ENCODE measurements at regions not wholly inside any gene's neighbourhood (a gene's known extent, or its start where the extent isn't known, plus 50 kb on each side); places are given as distances from the start of the nearest gene placed in this dataset.
A peak's percentile ranks its signal among the peaks of the same experiment; 100 is the strongest.

DNA sequence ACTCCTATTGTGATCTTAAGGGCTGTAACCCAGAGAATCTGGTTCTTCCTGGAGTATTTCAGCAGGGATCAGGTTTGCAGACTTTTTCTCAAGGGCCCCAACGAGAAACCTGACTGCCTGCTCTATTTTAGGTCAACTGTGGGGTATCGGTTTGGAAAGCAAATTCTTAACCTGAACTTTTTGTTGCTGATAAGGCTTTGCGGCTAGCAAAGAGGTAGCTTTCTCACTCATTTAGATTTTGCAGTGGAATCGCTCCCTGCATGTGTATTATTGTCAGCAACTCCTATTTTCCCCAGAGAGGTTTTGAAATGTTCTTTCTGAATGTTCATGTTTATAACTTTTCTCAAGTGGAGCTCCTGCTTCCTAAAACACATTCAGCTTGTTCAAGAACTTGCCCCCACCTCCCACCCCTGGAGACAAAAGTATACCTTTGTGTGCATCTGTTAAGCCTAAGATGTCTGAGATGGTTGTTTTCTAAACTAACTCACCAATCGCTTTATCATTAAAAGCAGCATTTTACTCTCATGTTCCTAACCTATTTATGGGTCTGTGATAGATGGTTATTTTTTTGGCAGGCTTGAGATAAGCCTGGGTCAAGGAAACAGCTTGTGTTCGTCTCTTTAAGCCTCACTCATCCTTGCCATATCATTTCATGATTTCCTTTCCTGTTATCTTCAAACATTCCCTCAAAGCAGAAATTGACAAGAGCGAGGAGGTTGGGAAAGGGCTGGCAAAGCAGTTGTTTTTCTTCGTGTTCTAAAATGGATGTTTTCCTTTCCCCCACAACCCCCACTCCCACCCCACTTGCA, 129.8 kb downstream of the BAMBI start:
- 33% methylated on average over 1 of the region's 8 CpGs for WGBS (ENCODE audit: insufficient coverage)
- Mint-ChIP-seq H3K9me3 (peaks cover 0 to 2% (median 0%) of the 10 kb centered on the region in 7 donors), H3K4me3 (no peak overlapping the region), H3K27ac (no peak overlapping the region), H3K4me1 (peaks cover 12% of the 10 kb centered on the region), H3K36me3 (no peaks in the 10 kb centered on the region), H3K27me3 (ENCODE audit: low read depth in 3 of 3) (peaks cover 0 to 12% (median 10%) of the 10 kb centered on the region in 3 donors)
- Histone ChIP-seq H3K4me3 (replicated peaks in 1 of 3; ENCODE audit: low read depth in 2 of 3, low read length in 3 of 3) (no peak overlapping the region), H4K20me1 (ENCODE audit: insufficient read depth, low read length) (no peaks in the 10 kb centered on the region), H3K4me2 (replicated peaks; ENCODE audit: extremely low read depth, low read length, poor library complexity, severe bottlenecking) (no peak overlapping the region), H3K4me1 (ENCODE audit: control insufficient read depth in 1 of 2, insufficient read depth in 2 of 2, low read length in 2 of 2) (peaks cover 0 to 25% of the 10 kb centered on the region in 2 donors), H3K27ac (ENCODE audit: low read depth in 1 of 2, low read length in 2 of 2) (no peak overlapping the region), H3K79me2 (ENCODE audit: insufficient read depth, low read length) (no peaks in the 10 kb centered on the region), H3K9me3 (replicated peaks in 1 of 2; ENCODE audit: control insufficient read depth in 1 of 2, insufficient read depth in 1 of 2, low read length in 2 of 2) (no peaks in the 10 kb centered on the region), H3K27me3 (ENCODE audit: control insufficient read depth in 2 of 2, insufficient read depth in 2 of 2, low read length in 2 of 2) (peaks cover 0 to 2% of the 10 kb centered on the region in 2 donors), H3K9ac (ENCODE audit: insufficient read depth, low read length, poor library complexity, severe bottlenecking) (no peak overlapping the region), H2AFZ (ENCODE audit: insufficient read depth, low read depth, low read length, poor library complexity, severe bottlenecking) (no peak overlapping the region), H3K36me3 (replicated peaks in 1 of 2; ENCODE audit: control insufficient read depth in 1 of 2, insufficient read depth in 2 of 2, low read length in 2 of 2) (no peaks in the 10 kb centered on the region)
- intact Hi-C loops (cut with micrococcal nuclease): no loop called here
- DNase-seq: no peak
- TF ChIP-seq, protein P1, sequence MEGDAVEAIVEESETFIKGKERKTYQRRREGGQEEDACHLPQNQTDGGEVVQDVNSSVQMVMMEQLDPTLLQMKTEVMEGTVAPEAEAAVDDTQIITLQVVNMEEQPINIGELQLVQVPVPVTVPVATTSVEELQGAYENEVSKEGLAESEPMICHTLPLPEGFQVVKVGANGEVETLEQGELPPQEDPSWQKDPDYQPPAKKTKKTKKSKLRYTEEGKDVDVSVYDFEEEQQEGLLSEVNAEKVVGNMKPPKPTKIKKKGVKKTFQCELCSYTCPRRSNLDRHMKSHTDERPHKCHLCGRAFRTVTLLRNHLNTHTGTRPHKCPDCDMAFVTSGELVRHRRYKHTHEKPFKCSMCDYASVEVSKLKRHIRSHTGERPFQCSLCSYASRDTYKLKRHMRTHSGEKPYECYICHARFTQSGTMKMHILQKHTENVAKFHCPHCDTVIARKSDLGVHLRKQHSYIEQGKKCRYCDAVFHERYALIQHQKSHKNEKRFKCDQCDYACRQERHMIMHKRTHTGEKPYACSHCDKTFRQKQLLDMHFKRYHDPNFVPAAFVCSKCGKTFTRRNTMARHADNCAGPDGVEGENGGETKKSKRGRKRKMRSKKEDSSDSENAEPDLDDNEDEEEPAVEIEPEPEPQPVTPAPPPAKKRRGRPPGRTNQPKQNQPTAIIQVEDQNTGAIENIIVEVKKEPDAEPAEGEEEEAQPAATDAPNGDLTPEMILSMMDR (IDR thresholded peaks at IDR 0.05): no peak

DNA sequence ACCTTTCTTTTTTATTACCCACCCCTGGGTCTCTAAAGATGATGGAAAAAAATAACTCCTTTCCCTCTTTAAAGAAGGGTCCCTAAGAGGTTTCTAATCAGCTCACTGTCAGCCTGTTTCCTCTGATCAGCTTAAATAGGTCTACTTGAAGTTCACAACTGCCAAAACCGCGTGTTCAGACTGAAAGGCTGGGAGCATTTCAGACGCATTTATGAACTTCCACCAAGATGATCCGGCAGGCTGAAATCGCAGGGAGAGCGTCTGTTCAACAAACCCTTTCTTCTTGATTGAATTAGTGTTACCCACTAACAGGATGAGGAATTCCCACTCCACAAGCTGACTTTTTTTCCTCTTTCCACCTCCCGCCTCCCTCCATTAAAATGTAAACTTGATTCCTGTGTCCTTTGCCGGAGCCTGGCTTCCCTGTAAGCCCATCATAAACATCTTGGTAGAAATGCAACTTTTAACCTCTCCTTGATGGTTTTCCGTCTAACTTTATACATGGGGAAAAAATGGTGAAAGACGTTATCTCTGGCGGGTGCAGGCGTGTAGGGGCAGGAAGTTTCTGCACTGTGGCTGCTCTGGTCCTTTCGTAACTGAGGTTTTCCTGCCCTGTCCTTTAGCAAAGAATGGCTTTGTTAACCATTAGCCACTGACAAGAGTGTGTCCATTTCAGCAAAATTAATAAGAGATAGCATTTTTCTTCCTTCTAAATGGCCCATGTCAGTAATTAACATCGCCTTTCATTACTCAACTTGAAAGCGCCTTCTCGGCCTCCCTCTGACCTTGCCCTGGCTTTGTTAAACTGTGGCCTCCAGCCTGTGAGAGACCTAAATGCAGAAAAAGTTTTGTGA, 130.7 kb downstream of the BAMBI start:
- H3K36me3 Mint-ChIP-seq: no peaks in the 10 kb centered on the region
- Histone ChIP-seq H3K4me1 (ENCODE audit: control insufficient read depth in 1 of 2, insufficient read depth in 2 of 2, low read length in 2 of 2) (peaks cover 0 to 25% of the 10 kb centered on the region in 2 donors), H2AFZ (ENCODE audit: insufficient read depth, low read depth, low read length, poor library complexity, severe bottlenecking) (no peak overlapping the region), H4K20me1 (ENCODE audit: insufficient read depth, low read length) (no peaks in the 10 kb centered on the region), H3K4me2 (replicated peaks; ENCODE audit: extremely low read depth, low read length, poor library complexity, severe bottlenecking) (peak overlapping the region; percentile 37), H3K27ac (ENCODE audit: low read depth in 1 of 2, low read length in 2 of 2) (no peak overlapping the region), H3K27me3 (ENCODE audit: control insufficient read depth in 2 of 2, insufficient read depth in 2 of 2, low read length in 2 of 2) (peaks cover 0 to 2% of the 10 kb centered on the region in 2 donors), H3K9ac (ENCODE audit: insufficient read depth, low read length, poor library complexity, severe bottlenecking) (no peak overlapping the region), H3K4me3 (replicated peaks in 1 of 3; ENCODE audit: low read depth in 2 of 3, low read length in 3 of 3) (no peak overlapping the region), H3K36me3 (replicated peaks in 1 of 2; ENCODE audit: control insufficient read depth in 1 of 2, insufficient read depth in 2 of 2, low read length in 2 of 2) (no peaks in the 10 kb centered on the region), H3K79me2 (ENCODE audit: insufficient read depth, low read length) (no peaks in the 10 kb centered on the region), H3K9me3 (replicated peaks in 1 of 2; ENCODE audit: control insufficient read depth in 1 of 2, insufficient read depth in 1 of 2, low read length in 2 of 2) (no peaks in the 10 kb centered on the region)
- H3K9me3 Mint-ChIP-seq: peaks cover 0 to 2% (median 0%) of the 10 kb centered on the region in 7 donors
- 0% methylated on average over 5 of the region's 16 CpGs for WGBS (ENCODE audit: insufficient coverage)
- H3K4me3 Mint-ChIP-seq: peak overlapping the region; percentile 44 to 81
- intact Hi-C loops (cut with micrococcal nuclease): no loop called here
- TF ChIP-seq, protein P1 (IDR thresholded peaks at IDR 0.05): no peak
- DNase-seq: no peak
- H3K27ac Mint-ChIP-seq: no peak overlapping the region
- peaks cover 12% of the 10 kb centered on the region for H3K4me1 Mint-ChIP-seq
- H3K27me3 Mint-ChIP-seq (ENCODE audit: low read depth in 3 of 3): peaks cover 4 to 13% (median 12%) of the 10 kb centered on the region in 3 donors
